OCI-LY1 (cell line): ENCODE measurements at regions not wholly inside any gene's neighbourhood (a gene's known extent, or its start where the extent isn't known, plus 50 kb on each side); places are given as distances from the start of the nearest gene placed in this dataset.

Experiments
- EZH2 ChIP-seq: fragments of 200-600 bp; sonication (generic), shearing (Covaris generic); IDR thresholded peaks from 2 replicates; pipeline ENCODE4 v1.8.0; 2017; ENCODE audit warnings: borderline replicate concordance, mixed run types, mild to moderate bottlenecking, antibody characterized with exemption, low read length, moderate library complexity, mixed read lengths
- TF ChIP-seq, protein P1 (sequence below): fragments of 200-600 bp; sonication (generic), shearing (Covaris generic); IDR thresholded peaks from 2 replicates; pipeline ENCODE4 v1.5.1; 2017; ENCODE audit warnings: mild to moderate bottlenecking, antibody characterized with exemption, low read length, moderate library complexity, mixed read lengths

DNA sequence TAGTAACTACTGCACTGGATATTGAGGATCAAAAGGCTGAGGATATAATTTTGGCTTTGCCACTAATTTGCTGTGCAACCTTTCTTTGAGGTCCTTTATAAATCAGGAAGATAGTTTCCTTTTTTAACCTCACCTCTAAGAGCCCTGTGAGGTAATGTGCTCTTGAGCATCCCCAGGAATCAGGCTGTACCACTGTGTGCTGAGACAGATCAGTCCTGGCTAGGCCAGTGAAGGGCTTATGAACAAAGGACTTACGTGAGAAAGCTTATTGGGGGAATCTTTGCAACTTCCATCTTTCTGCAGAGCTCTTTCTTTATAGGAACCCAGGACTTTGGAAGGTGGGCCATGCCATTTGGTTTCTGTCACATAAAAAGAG, 188.9 kb downstream of the SIPA1L2 start:
- TF ChIP-seq EZH2: no peak
- TF ChIP-seq, protein P1, sequence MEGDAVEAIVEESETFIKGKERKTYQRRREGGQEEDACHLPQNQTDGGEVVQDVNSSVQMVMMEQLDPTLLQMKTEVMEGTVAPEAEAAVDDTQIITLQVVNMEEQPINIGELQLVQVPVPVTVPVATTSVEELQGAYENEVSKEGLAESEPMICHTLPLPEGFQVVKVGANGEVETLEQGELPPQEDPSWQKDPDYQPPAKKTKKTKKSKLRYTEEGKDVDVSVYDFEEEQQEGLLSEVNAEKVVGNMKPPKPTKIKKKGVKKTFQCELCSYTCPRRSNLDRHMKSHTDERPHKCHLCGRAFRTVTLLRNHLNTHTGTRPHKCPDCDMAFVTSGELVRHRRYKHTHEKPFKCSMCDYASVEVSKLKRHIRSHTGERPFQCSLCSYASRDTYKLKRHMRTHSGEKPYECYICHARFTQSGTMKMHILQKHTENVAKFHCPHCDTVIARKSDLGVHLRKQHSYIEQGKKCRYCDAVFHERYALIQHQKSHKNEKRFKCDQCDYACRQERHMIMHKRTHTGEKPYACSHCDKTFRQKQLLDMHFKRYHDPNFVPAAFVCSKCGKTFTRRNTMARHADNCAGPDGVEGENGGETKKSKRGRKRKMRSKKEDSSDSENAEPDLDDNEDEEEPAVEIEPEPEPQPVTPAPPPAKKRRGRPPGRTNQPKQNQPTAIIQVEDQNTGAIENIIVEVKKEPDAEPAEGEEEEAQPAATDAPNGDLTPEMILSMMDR: no peak
